ENCODE measurements at regions not wholly inside any gene's neighbourhood (a gene's known extent, or its start where the extent isn't known, plus 50 kb on each side); places are given as distances from the start of the nearest gene placed in this dataset.

GRCh38 chr2:35462226-35462998 is 893.2 kb upstream of the CRIM1 start:
- no peaks in the 10 kb centered on the region for H3K36me3 ChIP-seq
- DNase-seq, result no peak
- TF ChIP-seq POLR2A (IDR thresholded peaks at IDR 0.05), result no peak
- TF ChIP-seq, protein P1, sequence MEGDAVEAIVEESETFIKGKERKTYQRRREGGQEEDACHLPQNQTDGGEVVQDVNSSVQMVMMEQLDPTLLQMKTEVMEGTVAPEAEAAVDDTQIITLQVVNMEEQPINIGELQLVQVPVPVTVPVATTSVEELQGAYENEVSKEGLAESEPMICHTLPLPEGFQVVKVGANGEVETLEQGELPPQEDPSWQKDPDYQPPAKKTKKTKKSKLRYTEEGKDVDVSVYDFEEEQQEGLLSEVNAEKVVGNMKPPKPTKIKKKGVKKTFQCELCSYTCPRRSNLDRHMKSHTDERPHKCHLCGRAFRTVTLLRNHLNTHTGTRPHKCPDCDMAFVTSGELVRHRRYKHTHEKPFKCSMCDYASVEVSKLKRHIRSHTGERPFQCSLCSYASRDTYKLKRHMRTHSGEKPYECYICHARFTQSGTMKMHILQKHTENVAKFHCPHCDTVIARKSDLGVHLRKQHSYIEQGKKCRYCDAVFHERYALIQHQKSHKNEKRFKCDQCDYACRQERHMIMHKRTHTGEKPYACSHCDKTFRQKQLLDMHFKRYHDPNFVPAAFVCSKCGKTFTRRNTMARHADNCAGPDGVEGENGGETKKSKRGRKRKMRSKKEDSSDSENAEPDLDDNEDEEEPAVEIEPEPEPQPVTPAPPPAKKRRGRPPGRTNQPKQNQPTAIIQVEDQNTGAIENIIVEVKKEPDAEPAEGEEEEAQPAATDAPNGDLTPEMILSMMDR (IDR thresholded peaks at IDR 0.05), result no peak
- no peak overlapping the region for H3K4me3 ChIP-seq
- H3K27ac ChIP-seq, result no peak overlapping the region
- no peaks in the 10 kb centered on the region for H3K9me3 ChIP-seq
- intact Hi-C loops (cut with DNase I; ENCODE audit: low total_unique reads), result no loop called here
- no peaks in the 10 kb centered on the region for H3K27me3 ChIP-seq
- no peaks in the 10 kb centered on the region for H3K4me1 ChIP-seq

DNA sequence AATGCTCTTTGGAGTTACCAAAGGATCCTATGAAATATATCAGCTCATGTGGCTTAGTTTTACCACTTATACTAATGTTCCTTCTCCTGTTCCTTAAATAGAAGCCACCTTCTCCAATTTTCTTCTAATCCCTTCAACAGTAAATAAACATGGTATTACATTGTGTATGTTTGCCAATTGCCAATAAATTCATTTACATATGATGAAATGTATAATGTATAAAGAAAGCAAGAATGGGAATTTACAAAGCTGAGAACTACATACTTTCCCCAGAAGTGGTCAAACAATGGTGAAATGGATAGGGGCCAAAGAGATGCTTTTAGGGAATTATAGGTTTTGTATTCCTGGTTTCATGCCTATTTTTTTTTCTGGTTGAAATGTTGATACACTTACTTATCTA is 894.2 kb upstream of the CRIM1 start:
- H3K4me3 ChIP-seq, result no peak overlapping the region
- intact Hi-C loops (cut with DNase I; ENCODE audit: low total_unique reads), result no loop called here
- H3K9me3 ChIP-seq, result no peaks in the 10 kb centered on the region
- no peaks in the 10 kb centered on the region for H3K27me3 ChIP-seq
- no peak overlapping the region for H3K27ac ChIP-seq
- no peaks in the 10 kb centered on the region for H3K36me3 ChIP-seq
- TF ChIP-seq POLR2A (IDR thresholded peaks at IDR 0.05), result no peak
- TF ChIP-seq, protein P1 (IDR thresholded peaks at IDR 0.05), result no peak
- no peak for DNase-seq
- no peaks in the 10 kb centered on the region for H3K4me1 ChIP-seq

GRCh38 chr2:35454966-35455638 is 900.5 kb upstream of the CRIM1 start:
- Histone ChIP-seq H3K9me3 (no peaks in the 10 kb centered on the region), H3K4me1 (no peaks in the 10 kb centered on the region), H3K27me3 (no peaks in the 10 kb centered on the region), H3K36me3 (no peaks in the 10 kb centered on the region), H3K4me3 (no peak overlapping the region), H3K27ac (no peak overlapping the region)
- intact Hi-C loops (cut with DNase I; ENCODE audit: low total_unique reads), result no loop called here
- TF ChIP-seq POLR2A (IDR thresholded peaks at IDR 0.05), result no peak
- TF ChIP-seq, protein P1 (IDR thresholded peaks at IDR 0.05), result no peak
- no peak for DNase-seq

- Histone ChIP-seq H3K4me3 (no peak overlapping the region), H3K36me3 (no peaks in the 10 kb centered on the region), H3K4me1 (no peaks in the 10 kb centered on the region), H3K9me3 (no peaks in the 10 kb centered on the region), H3K27ac (no peak overlapping the region), H3K27me3 (no peaks in the 10 kb centered on the region)
- DNase-seq, result no peak
- TF ChIP-seq POLR2A (IDR thresholded peaks at IDR 0.05), result no peak
- TF ChIP-seq, protein P1 (IDR thresholded peaks at IDR 0.05), result no peak
- intact Hi-C loops (cut with DNase I; ENCODE audit: low total_unique reads), result no loop called here
These were observed 907.8 kb upstream of the CRIM1 start for GRCh38 chr2:35447821-35448220.

DNA sequence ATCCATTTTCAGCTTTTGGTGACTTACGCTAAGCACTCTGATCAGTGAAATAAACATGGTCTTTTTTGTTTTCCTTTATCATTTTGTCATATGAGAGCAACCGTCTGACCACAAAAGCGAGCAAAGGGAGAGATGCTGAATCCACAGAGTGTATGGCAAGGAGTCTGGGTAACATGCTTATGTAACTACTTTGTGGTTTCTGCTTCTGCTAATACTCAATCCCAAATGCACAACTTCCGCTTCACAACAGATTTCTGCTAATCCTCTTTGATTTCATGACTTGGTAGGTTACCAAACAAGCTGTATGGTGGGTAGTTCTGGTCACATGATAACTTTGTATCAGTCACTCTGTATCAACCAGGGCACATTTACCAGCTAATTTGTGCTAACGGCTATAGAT is 908.4 kb upstream of the CRIM1 start:
- Histone ChIP-seq H3K27ac (no peak overlapping the region), H3K9me3 (no peaks in the 10 kb centered on the region), H3K4me3 (no peak overlapping the region), H3K27me3 (no peaks in the 10 kb centered on the region), H3K4me1 (no peaks in the 10 kb centered on the region), H3K36me3 (no peaks in the 10 kb centered on the region)
- TF ChIP-seq POLR2A (IDR thresholded peaks at IDR 0.05), result no peak
- TF ChIP-seq, protein P1 (IDR thresholded peaks at IDR 0.05), result no peak
- DNase-seq, result no peak
- intact Hi-C loops (cut with DNase I; ENCODE audit: low total_unique reads), result no loop called here

Data from uterus (tissue), 3 donors.